ENCODE measurements at regions not wholly inside any gene's neighbourhood (a gene's known extent, or its start where the extent isn't known, plus 50 kb on each side); places are given as distances from the start of the nearest gene placed in this dataset.

DNA sequence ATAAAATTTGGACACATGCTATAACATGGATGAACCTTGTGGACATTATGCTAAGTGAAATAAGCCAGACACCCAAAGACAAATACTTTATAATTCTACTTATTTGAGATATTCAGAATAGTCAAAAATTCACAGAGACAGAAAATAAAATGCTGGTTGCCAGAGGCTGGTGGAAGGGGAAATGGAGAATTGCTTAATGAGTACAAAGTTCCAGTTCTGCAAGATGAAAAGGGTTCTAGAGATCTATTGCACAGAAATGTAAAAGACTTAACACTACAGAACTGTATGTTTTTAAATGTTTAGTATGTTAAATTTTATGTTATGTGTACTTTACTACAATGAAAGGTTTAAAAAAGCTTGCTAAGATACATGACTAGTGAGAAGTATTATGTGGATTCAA lies 344.8 kb downstream of the CNTN3 start:
- ChIA-PET CTCF (no interaction called here), POLR2A (no interaction called here)
- Mint-ChIP-seq H3K36me3 (no peaks in the 10 kb centered on the region), H3K27ac (no peak overlapping the region), H3K9me3 (no peaks in the 10 kb centered on the region), H3K4me1 (peaks cover 18% of the 10 kb centered on the region), H3K4me3 (no peak overlapping the region), H3K27me3 (ENCODE audit: low read depth) (no peaks in the 10 kb centered on the region; the same call in 1 of the 2 replicates)
- TF ChIP-seq HMGA2 (CRISPR knock-in tag; IDR thresholded peaks at IDR 0.05): no peak
- DNase-seq (ENCODE audit: low spot score) (no peak), ATAC-seq (no peak)

DNA sequence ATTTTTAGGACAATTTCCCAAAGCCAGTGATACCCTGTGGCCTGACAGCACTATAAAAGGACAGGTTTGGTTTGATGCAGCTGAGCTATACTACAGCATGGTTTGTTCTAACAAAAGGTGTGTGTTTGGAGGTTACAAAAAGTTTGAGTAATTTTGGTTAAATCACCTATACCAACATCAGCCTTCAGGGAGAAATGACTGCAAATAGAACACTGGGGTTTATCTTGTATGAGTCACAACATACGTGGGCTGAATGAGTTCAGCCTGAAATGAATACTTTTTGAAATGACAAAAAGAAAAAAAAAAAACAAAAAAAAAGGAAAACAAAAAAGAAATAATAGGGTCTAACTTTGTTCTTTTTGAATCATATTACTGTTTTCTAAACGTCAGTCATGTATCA lies 345.7 kb downstream of the CNTN3 start:
- Mint-ChIP-seq H3K27ac (no peak overlapping the region), H3K4me3 (no peak overlapping the region), H3K27me3 (ENCODE audit: low read depth) (no peaks in the 10 kb centered on the region), H3K4me1 (peaks cover 11% of the 10 kb centered on the region), H3K36me3 (no peaks in the 10 kb centered on the region), H3K9me3 (no peaks in the 10 kb centered on the region)
- DNase-seq (ENCODE audit: low spot score) (no peak), ATAC-seq (no peak)
- ChIA-PET CTCF (interaction anchor here (1.1 to 1.9 kb wide), 2 partner anchors 12 to 47 kb away, joined by 3 to 5 read pairs; no protein-coding TSS in a partner anchor), POLR2A (no interaction called here)
- TF ChIP-seq, protein P1, sequence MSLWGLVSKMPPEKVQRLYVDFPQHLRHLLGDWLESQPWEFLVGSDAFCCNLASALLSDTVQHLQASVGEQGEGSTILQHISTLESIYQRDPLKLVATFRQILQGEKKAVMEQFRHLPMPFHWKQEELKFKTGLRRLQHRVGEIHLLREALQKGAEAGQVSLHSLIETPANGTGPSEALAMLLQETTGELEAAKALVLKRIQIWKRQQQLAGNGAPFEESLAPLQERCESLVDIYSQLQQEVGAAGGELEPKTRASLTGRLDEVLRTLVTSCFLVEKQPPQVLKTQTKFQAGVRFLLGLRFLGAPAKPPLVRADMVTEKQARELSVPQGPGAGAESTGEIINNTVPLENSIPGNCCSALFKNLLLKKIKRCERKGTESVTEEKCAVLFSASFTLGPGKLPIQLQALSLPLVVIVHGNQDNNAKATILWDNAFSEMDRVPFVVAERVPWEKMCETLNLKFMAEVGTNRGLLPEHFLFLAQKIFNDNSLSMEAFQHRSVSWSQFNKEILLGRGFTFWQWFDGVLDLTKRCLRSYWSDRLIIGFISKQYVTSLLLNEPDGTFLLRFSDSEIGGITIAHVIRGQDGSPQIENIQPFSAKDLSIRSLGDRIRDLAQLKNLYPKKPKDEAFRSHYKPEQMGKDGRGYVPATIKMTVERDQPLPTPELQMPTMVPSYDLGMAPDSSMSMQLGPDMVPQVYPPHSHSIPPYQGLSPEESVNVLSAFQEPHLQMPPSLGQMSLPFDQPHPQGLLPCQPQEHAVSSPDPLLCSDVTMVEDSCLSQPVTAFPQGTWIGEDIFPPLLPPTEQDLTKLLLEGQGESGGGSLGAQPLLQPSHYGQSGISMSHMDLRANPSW (CRISPR knock-in tag; conservative IDR thresholded peaks at IDR 0.05; ENCODE audit: low read depth): no peak
- no peak for TF ChIP-seq MXD4 (CRISPR knock-in tag; IDR thresholded peaks at IDR 0.05; ENCODE audit: borderline replicate concordance)
- no peak for TF ChIP-seq KAT7 (CRISPR knock-in tag; IDR thresholded peaks at IDR 0.05; ENCODE audit: borderline replicate concordance)
- no peak for TF ChIP-seq FOXJ3 (CRISPR knock-in tag; IDR thresholded peaks at IDR 0.05; ENCODE audit: borderline replicate concordance)
- TF ChIP-seq NFATC4 (CRISPR knock-in tag; IDR thresholded peaks at IDR 0.05): no peak
- TF ChIP-seq ETV6 (CRISPR knock-in tag; IDR thresholded peaks at IDR 0.05): no peak
- TF ChIP-seq TP53 (CRISPR knock-in tag; IDR thresholded peaks at IDR 0.05): no peak
- no peak for TF ChIP-seq NFYB (CRISPR knock-in tag; conservative IDR thresholded peaks at IDR 0.05; ENCODE audit: low read depth)
- TF ChIP-seq, protein P2, sequence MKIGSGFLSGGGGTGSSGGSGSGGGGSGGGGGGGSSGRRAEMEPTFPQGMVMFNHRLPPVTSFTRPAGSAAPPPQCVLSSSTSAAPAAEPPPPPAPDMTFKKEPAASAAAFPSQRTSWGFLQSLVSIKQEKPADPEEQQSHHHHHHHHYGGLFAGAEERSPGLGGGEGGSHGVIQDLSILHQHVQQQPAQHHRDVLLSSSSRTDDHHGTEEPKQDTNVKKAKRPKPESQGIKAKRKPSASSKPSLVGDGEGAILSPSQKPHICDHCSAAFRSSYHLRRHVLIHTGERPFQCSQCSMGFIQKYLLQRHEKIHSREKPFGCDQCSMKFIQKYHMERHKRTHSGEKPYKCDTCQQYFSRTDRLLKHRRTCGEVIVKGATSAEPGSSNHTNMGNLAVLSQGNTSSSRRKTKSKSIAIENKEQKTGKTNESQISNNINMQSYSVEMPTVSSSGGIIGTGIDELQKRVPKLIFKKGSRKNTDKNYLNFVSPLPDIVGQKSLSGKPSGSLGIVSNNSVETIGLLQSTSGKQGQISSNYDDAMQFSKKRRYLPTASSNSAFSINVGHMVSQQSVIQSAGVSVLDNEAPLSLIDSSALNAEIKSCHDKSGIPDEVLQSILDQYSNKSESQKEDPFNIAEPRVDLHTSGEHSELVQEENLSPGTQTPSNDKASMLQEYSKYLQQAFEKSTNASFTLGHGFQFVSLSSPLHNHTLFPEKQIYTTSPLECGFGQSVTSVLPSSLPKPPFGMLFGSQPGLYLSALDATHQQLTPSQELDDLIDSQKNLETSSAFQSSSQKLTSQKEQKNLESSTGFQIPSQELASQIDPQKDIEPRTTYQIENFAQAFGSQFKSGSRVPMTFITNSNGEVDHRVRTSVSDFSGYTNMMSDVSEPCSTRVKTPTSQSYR (CRISPR knock-in tag; IDR thresholded peaks at IDR 0.05): no peak
- TF ChIP-seq RELA (CRISPR knock-in tag; IDR thresholded peaks at IDR 0.05; ENCODE audit: borderline replicate concordance): no peak

DNA sequence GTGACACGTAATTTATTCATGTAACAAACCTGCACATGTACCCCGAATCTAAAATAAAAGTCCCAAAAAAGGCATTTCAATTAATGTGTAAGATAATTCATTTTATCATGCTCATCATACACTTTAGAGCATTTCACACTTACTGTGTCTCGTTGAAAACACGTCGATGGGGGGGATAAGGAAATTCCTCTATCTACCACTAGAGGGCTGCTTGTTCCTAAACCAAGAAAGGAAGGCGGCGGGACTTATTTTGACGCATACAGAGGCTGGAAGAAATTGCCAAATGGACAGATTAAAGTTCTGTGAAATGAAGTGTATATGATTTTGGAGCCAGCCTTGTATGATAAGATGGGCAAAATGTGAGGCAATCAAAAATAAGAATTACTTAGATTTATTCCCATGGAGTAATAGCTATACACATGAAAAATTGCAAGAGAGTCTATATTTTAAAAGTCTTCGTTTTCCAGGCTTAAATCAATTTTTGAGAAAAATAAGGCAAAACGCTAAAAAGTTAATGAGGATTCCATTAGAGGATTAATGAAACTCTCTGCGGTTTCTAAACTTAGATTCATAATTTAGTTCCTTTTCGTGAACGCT lies 346.8 kb downstream of the CNTN3 start:
- CTCF ChIA-PET: interaction anchor here (1.1 to 1.9 kb wide), 4 partner anchors 11 to 209 kb away, joined by 3 to 5 read pairs (median 4); no protein-coding TSS in a partner anchor
- H3K27ac Mint-ChIP-seq: no peak overlapping the region
- no peaks in the 10 kb centered on the region for H3K27me3 Mint-ChIP-seq (ENCODE audit: low read depth)
- H3K9me3 Mint-ChIP-seq: no peaks in the 10 kb centered on the region
- TF ChIP-seq, protein P3, sequence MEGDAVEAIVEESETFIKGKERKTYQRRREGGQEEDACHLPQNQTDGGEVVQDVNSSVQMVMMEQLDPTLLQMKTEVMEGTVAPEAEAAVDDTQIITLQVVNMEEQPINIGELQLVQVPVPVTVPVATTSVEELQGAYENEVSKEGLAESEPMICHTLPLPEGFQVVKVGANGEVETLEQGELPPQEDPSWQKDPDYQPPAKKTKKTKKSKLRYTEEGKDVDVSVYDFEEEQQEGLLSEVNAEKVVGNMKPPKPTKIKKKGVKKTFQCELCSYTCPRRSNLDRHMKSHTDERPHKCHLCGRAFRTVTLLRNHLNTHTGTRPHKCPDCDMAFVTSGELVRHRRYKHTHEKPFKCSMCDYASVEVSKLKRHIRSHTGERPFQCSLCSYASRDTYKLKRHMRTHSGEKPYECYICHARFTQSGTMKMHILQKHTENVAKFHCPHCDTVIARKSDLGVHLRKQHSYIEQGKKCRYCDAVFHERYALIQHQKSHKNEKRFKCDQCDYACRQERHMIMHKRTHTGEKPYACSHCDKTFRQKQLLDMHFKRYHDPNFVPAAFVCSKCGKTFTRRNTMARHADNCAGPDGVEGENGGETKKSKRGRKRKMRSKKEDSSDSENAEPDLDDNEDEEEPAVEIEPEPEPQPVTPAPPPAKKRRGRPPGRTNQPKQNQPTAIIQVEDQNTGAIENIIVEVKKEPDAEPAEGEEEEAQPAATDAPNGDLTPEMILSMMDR (IDR thresholded peaks at IDR 0.05): peak; percentile 71
- no peak for TF ChIP-seq FOXP1 (CRISPR knock-in tag; IDR thresholded peaks at IDR 0.05; ENCODE audit: borderline replicate concordance)
- H3K4me3 Mint-ChIP-seq: no peak overlapping the region
- H3K36me3 Mint-ChIP-seq: no peaks in the 10 kb centered on the region
- peak; percentile 51; the same call in 1 of the 2 replicates for ATAC-seq
- POLR2A ChIA-PET: no interaction called here
- DNase-seq (ENCODE audit: low spot score): peak; percentile 47
- peaks cover 5% of the 10 kb centered on the region; the same call in 1 of the 2 replicates for H3K4me1 Mint-ChIP-seq
